GM21619 (cell line): ENCODE measurements at regions not wholly inside any gene's neighbourhood (a gene's known extent, or its start where the extent isn't known, plus 50 kb on each side); places are given as distances from the start of the nearest gene placed in this dataset.
"Not testable (repeated sequence)": the region's sequence is repeated elsewhere in the genome, so short reads cannot be mapped to it uniquely, and the experiment has no call there.

ENCODE experiments used
- ATAC-seq: cut with Tn5 transposase; IDR thresholded peaks from one replicate; pipeline ENCODE4 v1.9.1; 2021; ENCODE audit not compliant: unreplicated experiment

- ATAC-seq = not testable (repeated sequence)
Measured at GRCh38 chr16:31581065-31581464, 53.4 kb downstream of the AHSP start.

GRCh38 chr16:31601737-31602384 lies 74.2 kb downstream of the AHSP start:
- not testable (repeated sequence) for ATAC-seq

- ATAC-seq = no peak
Measured at GRCh38 chr16:31618130-31618529, 90.4 kb downstream of the AHSP start.

- no peak for ATAC-seq
Measured at GRCh38 chr16:31636433-31636832, 108.7 kb downstream of the AHSP start.

GRCh38 chr16:31641279-31641678 lies 113.6 kb downstream of the AHSP start:
- no peak for ATAC-seq

- ATAC-seq = not testable (repeated sequence)
Measured at GRCh38 chr16:31655674-31656073, 128.0 kb downstream of the AHSP start.

GRCh38 chr16:31664683-31665482 lies 137.2 kb downstream of the AHSP start:
- ATAC-seq = no peak

- ATAC-seq = no peak
Measured at GRCh38 chr16:31674686-31675085, 147.0 kb downstream of the AHSP start.

- no peak for ATAC-seq
Measured at GRCh38 chr16:31676731-31677130, 149.0 kb downstream of the AHSP start.

GRCh38 chr16:31678649-31679325 lies 151.1 kb downstream of the AHSP start:
- ATAC-seq = no peak

GRCh38 chr16:31689331-31689730 lies 161.6 kb downstream of the AHSP start:
- ATAC-seq = not testable (repeated sequence)

GRCh38 chr16:31692338-31692737 lies 164.6 kb downstream of the AHSP start:
- not testable (repeated sequence) for ATAC-seq

GRCh38 chr16:31693733-31694132 lies 166.0 kb downstream of the AHSP start:
- ATAC-seq = no peak

- ATAC-seq = no peak
Measured at GRCh38 chr16:31694461-31694860, 166.8 kb downstream of the AHSP start.

- ATAC-seq = peak; percentile 46
Measured at GRCh38 chr16:31695667-31696066, 168.0 kb downstream of the AHSP start.

- no peak for ATAC-seq
Measured at GRCh38 chr16:31696968-31697743, 169.5 kb downstream of the AHSP start.

- ATAC-seq = no peak
Measured at GRCh38 chr16:31697744-31698125, 170.0 kb downstream of the AHSP start.

GRCh38 chr16:31698901-31699300 lies 171.2 kb downstream of the AHSP start:
- ATAC-seq = no peak

GRCh38 chr16:31699601-31700000 lies 171.9 kb downstream of the AHSP start:
- no peak for ATAC-seq

GRCh38 chr16:31700200-31700529 lies 172.5 kb downstream of the AHSP start:
- ATAC-seq = no peak
